MCF 10A (cell line): ENCODE measurements at regions not wholly inside any gene's neighbourhood (a gene's known extent, or its start where the extent isn't known, plus 50 kb on each side); places are given as distances from the start of the nearest gene placed in this dataset.
A peak's percentile ranks its signal among the peaks of the same experiment; 100 is the strongest.

Experiments
- BruUV-seq: library from RNA; stranded (reverse); fragments of 400-500 nt; replicated peaks from 2 replicates; lab custom pipeline; 2021; lab: Mats Ljungman, UMichigan
- CTCF ChIA-PET: fragments of 300-600 bp; sonication (Branson Sonifier 250); formaldehyde crosslinking; extraction: SDS; loops from one replicate; lab custom pipeline; 2021; ENCODE audit warnings: antibody characterized with exemption, inconsistent platforms; lab: Yijun Ruan, JAX
- POLR2A ChIA-PET: fragments of 300-600, 350-650 bp; sonication (Branson Sonifier 250); formaldehyde crosslinking; extraction: SDS; loops from one replicate; lab custom pipeline; 2020; ENCODE audit warnings: antibody characterized with exemption, inconsistent platforms; lab: Yijun Ruan, JAX
- DNase-seq: peaks from one replicate; pipeline ENCODE4 v3.0.0-alpha.2; 2018; ENCODE audit not compliant: unreplicated experiment
- H3K27ac Mint-ChIP-seq: one replicate; pipeline ENCODE4 v1.8.0; 2022; ENCODE audit warnings: mild to moderate bottlenecking, low read depth, mixed read lengths; ENCODE audit not compliant: unreplicated experiment
- H3K27me3 Mint-ChIP-seq: one replicate; pipeline ENCODE4 v1.8.0; 2022; ENCODE audit warnings: mixed read lengths; ENCODE audit not compliant: insufficient read depth, unreplicated experiment
- H3K36me3 Mint-ChIP-seq: one replicate; pipeline ENCODE4 v1.8.0; 2022; ENCODE audit warnings: mild to moderate bottlenecking, moderate library complexity, mixed read lengths; ENCODE audit not compliant: insufficient read depth, unreplicated experiment
- H3K4me1 Mint-ChIP-seq: one replicate; pipeline ENCODE4 v1.8.0; 2022; ENCODE audit warnings: mixed read lengths; ENCODE audit not compliant: insufficient read depth, unreplicated experiment
- H3K4me3 Mint-ChIP-seq: one replicate; pipeline ENCODE4 v1.8.0; 2022; ENCODE audit warnings: mild to moderate bottlenecking, moderate library complexity, mixed read lengths; ENCODE audit not compliant: unreplicated experiment
- H3K9me3 Mint-ChIP-seq: one replicate; pipeline ENCODE4 v1.8.0; 2022; ENCODE audit warnings: mixed read lengths; ENCODE audit not compliant: unreplicated experiment
- CTCF ChIP-seq: fragments of 200-600 bp; IDR thresholded peaks from one replicate; pipeline ENCODE4 v1.8.0; 2022; ENCODE audit warnings: antibody characterized with exemption, mild to moderate bottlenecking; ENCODE audit not compliant: unreplicated experiment
- intact Hi-C: fragments of 100-400 bp; cut with micrococcal nuclease; formaldehyde crosslinking; loops from 2 replicates; pipeline ENCODE4 v1.14.1; 2022

- peak; percentile 78 for DNase-seq
- BruUV-seq: no TSS peak
- POLR2A ChIA-PET: interaction anchor here (0.9 to 2.2 kb wide), 2 partner anchors 10 to 12 kb away, joined by 3 to 6 read pairs; no protein-coding TSS in a partner anchor
- CTCF ChIA-PET: no interaction called here
- intact Hi-C loops: no loop called here
- Mint-ChIP-seq H3K9me3 (no peaks in the 10 kb centered on the region), H3K4me1 (peaks cover 24% of the 10 kb centered on the region), H3K36me3 (peaks cover 7% of the 10 kb centered on the region), H3K27me3 (no peaks in the 10 kb centered on the region), H3K27ac (no peak overlapping the region), H3K4me3 (no peak overlapping the region)
- no peak for TF ChIP-seq CTCF
Measured at GRCh38 chr12:23083267-23083666, 458.3 kb downstream of the ETNK1 start.

GRCh38 chr12:23084236-23084995 is 459.4 kb downstream of the ETNK1 start:
- POLR2A ChIA-PET: interaction anchor here (0.6 to 2.2 kb wide), 8 partner anchors 9 to 414 kb away, joined by 3 to 6 read pairs (median 3); no protein-coding TSS in a partner anchor
- DNase-seq: peak; percentile 97
- no peak for TF ChIP-seq CTCF

GRCh38 chr12:23088594-23088993 is 463.6 kb downstream of the ETNK1 start:
- POLR2A ChIA-PET: no interaction called here
- intact Hi-C loops: no loop called here
- Mint-ChIP-seq H3K4me1 (peaks cover 22% of the 10 kb centered on the region), H3K4me3 (no peak overlapping the region), H3K27ac (no peak overlapping the region), H3K27me3 (no peaks in the 10 kb centered on the region), H3K9me3 (no peaks in the 10 kb centered on the region), H3K36me3 (peaks cover 7% of the 10 kb centered on the region)
- BruUV-seq: no TSS peak
- TF ChIP-seq CTCF: no peak
- no peak for DNase-seq
- CTCF ChIA-PET: interaction anchor here (0.7 kb wide), 1 partner anchor 1823 kb away, joined by 4 read pairs; no protein-coding TSS in a partner anchor

More at GRCh38 chr12:23084236-23084995, 459.4 kb downstream of the ETNK1 start:
- H3K27me3 Mint-ChIP-seq: no peaks in the 10 kb centered on the region
- peaks cover 24% of the 10 kb centered on the region for H3K4me1 Mint-ChIP-seq
- intact Hi-C loops: loop anchor here (1.0 kb wide), 1 partner anchor 105 kb away; no protein-coding TSS in a partner anchor
- H3K36me3 Mint-ChIP-seq: peaks cover 7% of the 10 kb centered on the region
- no TSS peak for BruUV-seq
- CTCF ChIA-PET: interaction anchor here (0.5 to 0.9 kb wide), 4 partner anchors 18 to 124 kb away, joined by 3 to 5 read pairs (median 3); no protein-coding TSS in a partner anchor
- no peaks in the 10 kb centered on the region for H3K9me3 Mint-ChIP-seq
- H3K27ac Mint-ChIP-seq: peak overlapping the region; percentile 28
- H3K4me3 Mint-ChIP-seq: no peak overlapping the region

GRCh38 chr12:23093488-23093887 is 468.5 kb downstream of the ETNK1 start:
- H3K27me3 Mint-ChIP-seq: no peaks in the 10 kb centered on the region
- H3K27ac Mint-ChIP-seq: peak overlapping the region; percentile 59
- BruUV-seq: no TSS peak
- peaks cover 18% of the 10 kb centered on the region for H3K4me1 Mint-ChIP-seq
- CTCF ChIA-PET: no interaction called here
- H3K4me3 Mint-ChIP-seq: no peak overlapping the region
- TF ChIP-seq CTCF: no peak
- H3K36me3 Mint-ChIP-seq: no peaks in the 10 kb centered on the region
- POLR2A ChIA-PET: interaction anchor here (1.0 to 1.2 kb wide), 2 partner anchors 9 to 10 kb away, joined by 3 to 5 read pairs; no protein-coding TSS in a partner anchor
- DNase-seq: no peak
- H3K9me3 Mint-ChIP-seq: no peaks in the 10 kb centered on the region
- intact Hi-C loops: no loop called here
